C1 segment of cervical spinal cord (tissue), 14 donors: ENCODE measurements at regions not wholly inside any gene's neighbourhood (a gene's known extent, or its start where the extent isn't known, plus 50 kb on each side); places are given as distances from the start of the nearest gene placed in this dataset.

ENCODE experiments used
- DNase-seq, 14 donors: peaks; one replicate each; lab custom pipeline; 2025; lab: John Stamatoyannopoulos, UW

DNA sequence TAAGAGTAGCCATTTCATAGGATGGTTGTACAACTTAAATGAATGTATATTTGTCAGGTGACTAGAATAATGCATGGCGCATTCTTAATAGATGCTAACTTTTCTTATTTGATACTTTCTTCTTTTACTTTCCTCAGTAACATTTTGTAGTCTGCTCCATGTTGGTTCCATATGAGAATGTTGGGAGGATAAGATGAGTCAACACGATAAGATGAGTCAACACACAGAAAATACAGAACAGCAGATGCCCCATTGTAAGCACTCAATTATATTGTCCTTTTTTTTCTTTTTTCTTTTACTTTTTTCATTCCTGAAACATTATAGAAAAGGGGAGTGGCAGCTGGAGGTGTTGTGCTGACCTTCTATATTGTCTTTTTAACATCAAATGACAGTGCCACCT, 92.3 kb upstream of the SPATA31C2 start:
- DNase-seq: no peak

GRCh38 chr9:88229434-88229833, 91.2 kb upstream of the SPATA31C2 start:
- DNase-seq: no peak

GRCh38 chr9:88224938-88225337, 86.7 kb upstream of the SPATA31C2 start:
- DNase-seq: no peak

- no peak for DNase-seq
Observed at GRCh38 chr9:88221105-88221504, 82.8 kb upstream of the SPATA31C2 start.

GRCh38 chr9:88220652-88221051, 82.4 kb upstream of the SPATA31C2 start:
- DNase-seq: no peak

DNA sequence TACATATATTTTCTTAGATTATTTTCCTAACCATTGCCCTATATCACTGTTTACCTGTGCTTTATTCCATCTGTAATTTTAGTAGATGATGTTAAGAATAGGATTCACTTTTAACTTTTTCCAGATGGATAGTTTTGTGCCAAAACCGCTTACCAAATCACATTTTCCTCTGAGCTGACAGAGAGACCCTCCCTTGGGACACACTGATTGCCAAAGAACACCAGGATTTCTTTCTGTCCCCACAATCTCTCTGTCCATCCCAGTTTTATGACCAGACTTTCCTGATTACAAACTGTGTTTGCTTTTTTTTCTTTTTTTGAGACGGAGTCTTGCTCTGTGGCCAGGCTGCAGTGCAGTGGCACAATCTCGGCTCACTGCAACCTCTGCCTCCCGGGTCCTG, 81.3 kb upstream of the SPATA31C2 start:
- DNase-seq: no peak

DNA sequence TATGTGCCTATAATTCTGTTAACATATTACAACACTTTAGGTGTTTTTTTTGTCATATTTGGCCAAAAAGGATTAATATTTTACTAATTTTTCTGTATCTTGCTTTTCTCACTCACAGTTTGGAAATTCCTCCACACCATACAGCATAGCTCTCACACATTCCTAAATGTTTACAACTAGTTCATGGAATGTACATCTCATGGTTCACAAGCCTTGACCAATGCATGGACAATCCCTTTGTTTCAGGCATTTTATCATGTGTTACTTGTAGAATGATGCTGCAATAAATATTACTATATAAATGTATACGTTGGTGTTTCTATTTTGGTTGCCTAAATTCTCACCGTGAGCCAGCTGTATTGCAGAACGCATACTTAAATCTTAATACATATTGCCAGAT, 80.5 kb upstream of the SPATA31C2 start:
- DNase-seq: no peak

DNA sequence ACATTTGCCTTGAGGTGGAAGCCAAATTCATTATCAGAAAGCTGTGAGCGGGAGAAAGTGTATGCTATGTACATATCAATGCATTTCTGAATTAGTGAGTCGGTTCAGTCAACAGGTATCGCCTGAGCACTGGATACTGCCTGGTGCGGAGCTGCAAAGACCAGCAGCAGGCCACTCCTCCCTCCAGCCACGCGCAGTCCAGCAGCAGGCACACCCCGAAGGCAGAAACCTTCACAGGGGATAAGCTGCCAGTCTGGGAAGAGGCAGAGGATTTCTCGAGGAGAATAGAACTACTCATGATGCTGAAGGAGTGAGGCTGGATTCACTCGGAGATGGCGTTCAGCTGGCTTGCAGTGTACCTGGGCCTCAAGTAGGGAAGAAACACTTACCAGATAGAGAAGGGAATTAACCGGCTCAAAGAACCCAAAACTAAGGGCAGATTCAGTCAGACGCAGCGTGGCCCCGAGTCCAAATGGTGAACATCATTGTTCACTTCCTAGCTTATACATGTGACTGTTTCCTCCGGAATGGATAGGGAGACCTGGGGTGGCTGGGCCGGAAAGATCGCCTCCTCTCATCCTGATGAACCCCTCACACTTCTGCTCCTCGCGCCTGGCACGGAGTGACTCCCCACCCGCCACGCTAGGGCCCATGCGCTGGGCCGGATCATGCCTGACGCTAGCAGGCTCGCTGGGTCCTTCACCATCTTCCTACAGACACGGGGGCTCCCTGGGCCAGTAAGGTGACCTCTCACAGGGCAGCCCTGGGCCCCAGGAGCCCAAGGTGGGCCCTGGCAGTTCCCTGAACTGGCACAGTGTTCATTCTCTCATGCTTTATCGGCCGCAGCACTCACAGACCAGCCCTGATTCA, 78.1 kb upstream of the SPATA31C2 start:
- no peak for DNase-seq

GRCh38 chr9:88215196-88216125, 77.2 kb upstream of the SPATA31C2 start:
- no peak for DNase-seq

DNA sequence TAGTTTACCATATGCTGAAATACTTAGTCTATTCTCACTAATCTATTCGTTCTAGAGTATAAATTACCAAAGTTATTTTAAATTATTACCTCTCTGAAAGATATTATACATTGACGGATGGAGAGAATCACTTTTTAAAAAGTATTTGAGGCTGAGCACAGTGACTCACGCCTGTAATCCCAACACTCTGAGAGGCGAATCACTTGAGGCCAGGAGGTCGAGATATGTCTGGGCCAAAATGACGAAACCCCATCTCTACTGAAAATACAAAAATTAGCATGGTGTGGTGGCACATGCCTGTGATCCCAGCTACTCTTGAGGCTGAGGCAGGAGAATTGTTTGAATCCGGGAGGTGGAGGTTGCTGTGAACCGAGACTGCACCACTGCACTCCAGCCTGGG, 64.0 kb upstream of the SPATA31C2 start:
- DNase-seq: no peak

DNA sequence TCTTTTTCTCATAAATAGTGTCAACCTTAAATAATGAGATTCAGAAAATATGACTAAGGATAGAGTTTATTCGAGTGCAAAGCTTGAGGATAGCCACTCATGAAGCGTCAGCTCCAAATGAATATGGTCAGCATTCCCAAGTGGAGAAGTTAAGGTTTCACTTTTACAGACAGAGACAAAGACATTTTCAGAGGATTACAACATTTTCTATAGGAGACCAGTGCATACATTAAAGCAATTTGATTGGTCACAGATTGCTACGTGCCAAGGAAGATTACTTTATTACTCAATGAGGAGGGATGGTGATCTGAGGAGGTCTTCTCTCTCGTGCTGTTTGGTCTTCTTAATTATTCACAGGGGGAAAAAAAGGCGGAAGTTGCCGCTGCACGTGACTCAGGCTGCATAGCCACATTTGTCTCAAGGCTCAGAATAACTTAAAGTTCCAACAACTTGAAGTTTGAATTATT, 60.1 kb upstream of the SPATA31C2 start:
- DNase-seq: no peak

GRCh38 chr9:88197781-88198340, 59.6 kb upstream of the SPATA31C2 start:
- no peak for DNase-seq

DNA sequence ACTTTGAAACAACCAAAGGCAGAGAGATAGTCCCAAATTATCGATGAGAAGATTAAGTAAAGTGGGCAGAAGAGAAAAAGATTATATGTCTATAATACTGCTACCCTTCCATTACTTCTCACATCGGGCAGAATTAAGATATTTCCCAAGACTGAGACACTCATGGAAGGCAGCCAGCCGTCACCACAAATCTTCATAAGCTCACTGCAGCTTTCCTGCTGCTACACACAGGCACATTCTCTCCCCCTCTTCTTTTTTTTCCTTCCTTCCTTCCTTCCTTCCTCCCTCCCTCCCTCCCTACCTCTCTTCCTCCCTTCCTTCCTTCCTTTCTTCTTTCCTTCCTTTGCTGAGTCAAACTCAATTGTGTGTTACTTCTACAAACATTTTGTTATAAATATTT, 58.7 kb upstream of the SPATA31C2 start:
- no peak for DNase-seq

- no peak for DNase-seq
Observed at GRCh38 chr9:88196142-88196790, 58.0 kb upstream of the SPATA31C2 start.

- no peak for DNase-seq
Observed at GRCh38 chr9:88193766-88194165, 55.5 kb upstream of the SPATA31C2 start.

DNA sequence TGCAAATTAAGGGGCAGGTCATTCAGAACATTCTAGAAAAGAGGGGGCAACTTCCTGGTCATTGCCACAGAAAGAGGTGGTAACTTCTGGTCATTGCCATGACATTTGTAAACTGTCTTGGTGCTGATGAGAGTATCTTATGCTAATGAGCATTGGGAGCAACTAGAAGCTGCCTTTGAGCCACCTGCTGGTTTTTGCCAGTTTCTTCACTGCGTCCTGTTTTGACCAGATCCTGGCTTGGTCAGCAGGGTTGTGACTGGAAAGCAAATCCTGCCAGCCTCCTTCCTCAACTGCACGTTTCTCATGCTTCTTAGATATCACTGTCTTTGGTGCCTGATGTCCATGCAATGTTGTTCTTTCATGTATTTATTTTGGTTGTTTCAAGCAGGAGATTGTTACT, 53.2 kb upstream of the SPATA31C2 start:
- DNase-seq: no peak

- no peak for DNase-seq
Observed at GRCh38 chr9:88189371-88189770, 51.1 kb upstream of the SPATA31C2 start.
